NCI-H128 (cell line): ENCODE measurements at regions not wholly inside any gene's neighbourhood (a gene's known extent, or its start where the extent isn't known, plus 50 kb on each side); places are given as distances from the start of the nearest gene placed in this dataset.

Experiments
- DNase-seq: peaks from one replicate; lab custom pipeline; 2025; ENCODE audit not compliant: unreplicated experiment; lab: John Stamatoyannopoulos, UW

GRCh38 chr14:95034788-95035187 is 122.5 kb downstream of the DICER1 start:
- no peak for DNase-seq

GRCh38 chr14:95033682-95034632 is 123.4 kb downstream of the DICER1 start:
- DNase-seq = no peak

DNA sequence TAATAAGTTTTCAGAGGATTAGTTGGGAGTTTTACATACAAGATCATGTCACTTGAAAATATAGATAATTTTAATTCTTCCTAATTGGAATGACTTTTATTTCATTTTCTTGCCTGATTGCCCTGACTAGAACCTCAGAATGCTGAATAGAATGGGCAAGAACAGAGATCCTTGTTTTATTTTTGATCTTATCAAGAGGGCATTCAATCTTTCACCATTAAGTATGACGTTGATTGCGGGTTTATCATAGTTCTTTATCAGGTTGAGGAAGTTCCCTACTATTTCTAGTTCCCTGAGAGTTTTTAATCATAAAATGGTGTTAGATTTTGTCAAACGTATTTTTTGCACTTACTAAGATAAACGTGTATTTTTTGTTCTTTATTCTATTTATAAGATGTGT is 124.3 kb downstream of the DICER1 start:
- no peak for DNase-seq

DNA sequence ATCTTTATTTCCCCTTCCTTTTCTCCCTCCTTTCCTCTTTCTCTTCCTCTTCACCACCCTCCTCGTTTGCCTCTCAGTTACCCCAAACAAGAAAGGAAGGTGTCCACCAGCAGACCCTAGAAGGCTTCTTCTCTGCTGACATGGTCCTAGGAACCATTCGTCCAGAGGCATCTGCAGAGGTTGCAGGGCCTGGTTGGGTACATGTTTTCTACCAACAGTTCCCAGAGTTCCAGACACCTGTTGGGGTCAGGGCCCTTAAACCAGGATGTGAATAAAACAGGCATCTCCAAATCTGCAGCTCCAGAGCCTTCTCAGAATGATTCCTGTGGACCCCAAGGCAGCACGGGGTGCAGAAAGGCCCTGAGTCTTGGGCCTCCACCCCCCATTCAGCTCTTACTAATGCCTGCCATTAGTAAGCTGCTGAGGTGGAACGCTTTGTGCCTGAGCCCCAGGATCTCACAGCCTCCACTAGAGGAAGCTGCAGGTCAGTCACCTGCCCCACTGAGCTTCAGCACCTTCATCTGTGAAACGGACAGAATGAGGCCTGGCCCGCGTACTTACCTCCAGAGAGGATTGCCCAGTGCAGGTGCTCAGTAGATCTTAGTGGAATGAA is 130.4 kb downstream of the DICER1 start:
- no peak for DNase-seq

GRCh38 chr14:95025941-95026340 is 131.4 kb downstream of the DICER1 start:
- DNase-seq = no peak

GRCh38 chr14:95025218-95025617 is 132.1 kb downstream of the DICER1 start:
- DNase-seq = no peak

DNA sequence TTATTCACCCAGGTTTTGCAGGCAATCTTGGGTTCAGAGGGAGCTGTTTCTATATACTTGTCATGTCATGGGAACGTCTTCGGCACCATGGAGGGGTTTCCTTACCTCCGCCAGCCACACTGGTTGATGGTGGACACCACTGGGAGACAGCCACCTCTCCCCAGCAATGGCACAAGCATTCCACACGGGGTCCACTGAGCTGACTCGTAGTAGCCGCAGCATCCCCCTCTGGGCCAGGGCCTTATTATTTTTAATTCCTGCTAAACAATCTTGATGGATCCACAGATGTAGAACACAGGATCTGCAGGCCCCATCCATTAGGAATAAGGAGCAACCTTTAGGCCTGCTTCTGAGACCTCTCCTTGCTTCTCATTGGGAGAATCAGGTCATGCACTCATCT is 132.9 kb downstream of the DICER1 start:
- no peak for DNase-seq

DNA sequence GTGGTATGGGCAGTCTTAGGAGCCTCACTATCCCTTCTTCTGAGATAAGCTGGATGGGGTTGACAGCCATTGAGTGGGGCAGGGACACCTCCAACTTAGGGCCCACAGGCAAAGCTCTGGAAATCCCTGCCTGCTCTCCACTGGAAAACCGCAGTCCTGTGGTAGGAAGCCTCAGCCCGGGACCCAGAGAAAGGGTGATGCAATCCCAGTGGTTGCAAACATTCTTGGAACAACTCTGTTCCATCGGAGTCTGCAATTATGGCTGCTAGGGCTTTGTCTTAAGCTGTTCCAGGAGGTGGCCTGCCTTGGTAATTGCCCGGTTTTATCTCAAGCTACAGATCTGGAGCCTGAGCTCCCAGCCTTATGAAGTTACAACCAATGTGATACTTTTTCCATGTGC is 133.4 kb downstream of the DICER1 start:
- DNase-seq = no peak

- DNase-seq = no peak
These were observed 134.2 kb downstream of the DICER1 start for GRCh38 chr14:95023115-95023514.

GRCh38 chr14:95021588-95021987 is 135.7 kb downstream of the DICER1 start:
- no peak for DNase-seq

DNA sequence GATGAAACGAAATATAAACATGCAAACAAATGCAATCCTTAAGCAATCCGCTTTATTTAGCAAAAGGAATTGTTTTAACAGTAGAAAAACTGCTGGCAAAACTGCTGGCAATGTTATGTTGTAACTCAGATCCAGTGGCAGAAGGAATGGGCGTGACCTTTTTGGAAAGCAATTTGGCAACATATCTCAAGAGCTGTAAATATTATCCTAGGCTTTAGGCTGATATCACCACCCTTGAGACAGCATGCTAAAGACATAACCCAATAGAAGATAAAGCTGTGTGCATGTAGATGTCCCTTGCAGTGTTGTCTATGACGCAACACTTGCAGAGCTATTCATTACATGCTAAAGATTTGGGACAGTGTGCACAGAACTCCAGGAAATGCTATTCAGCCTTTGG is 138.5 kb downstream of the DICER1 start:
- no peak for DNase-seq

DNA sequence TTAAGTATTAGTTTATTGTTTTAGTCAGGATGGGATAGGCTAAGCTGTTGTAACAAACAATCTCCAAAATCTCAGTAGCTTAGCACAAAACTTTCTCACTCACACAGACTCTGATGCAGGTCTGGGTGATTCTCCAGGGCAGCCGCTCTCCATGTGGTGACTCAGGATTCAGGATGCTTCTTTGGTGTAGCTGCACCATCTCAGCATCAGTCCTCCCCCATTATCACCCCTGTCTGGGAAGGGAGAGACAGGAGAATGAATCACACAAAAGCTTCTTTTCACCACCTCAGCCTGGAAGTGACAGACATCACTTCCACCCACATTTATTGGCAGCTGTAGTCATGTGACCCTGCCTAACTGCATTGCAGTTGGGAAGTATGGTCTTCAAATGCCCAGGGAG is 142.3 kb downstream of the DICER1 start:
- no peak for DNase-seq

DNA sequence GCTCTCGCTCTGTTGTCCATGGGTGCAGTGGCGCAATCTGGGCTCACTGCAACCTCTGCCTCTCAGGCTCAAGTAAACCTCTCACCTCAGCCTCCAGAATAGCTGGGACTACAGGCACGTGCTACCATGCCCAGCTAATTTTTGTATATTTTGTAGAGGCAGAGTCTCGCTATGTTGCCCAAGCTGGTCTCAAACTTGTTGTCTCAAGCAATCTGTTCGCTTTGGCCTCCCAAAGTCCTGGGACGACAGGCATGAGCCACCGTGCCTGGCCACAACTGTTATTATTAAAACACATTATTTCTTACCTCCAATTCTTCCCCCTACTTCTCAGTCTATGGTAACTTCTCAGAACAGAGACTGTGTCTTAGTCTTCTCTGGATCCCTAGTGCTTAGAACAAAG is 143.3 kb downstream of the DICER1 start:
- DNase-seq = no peak

DNA sequence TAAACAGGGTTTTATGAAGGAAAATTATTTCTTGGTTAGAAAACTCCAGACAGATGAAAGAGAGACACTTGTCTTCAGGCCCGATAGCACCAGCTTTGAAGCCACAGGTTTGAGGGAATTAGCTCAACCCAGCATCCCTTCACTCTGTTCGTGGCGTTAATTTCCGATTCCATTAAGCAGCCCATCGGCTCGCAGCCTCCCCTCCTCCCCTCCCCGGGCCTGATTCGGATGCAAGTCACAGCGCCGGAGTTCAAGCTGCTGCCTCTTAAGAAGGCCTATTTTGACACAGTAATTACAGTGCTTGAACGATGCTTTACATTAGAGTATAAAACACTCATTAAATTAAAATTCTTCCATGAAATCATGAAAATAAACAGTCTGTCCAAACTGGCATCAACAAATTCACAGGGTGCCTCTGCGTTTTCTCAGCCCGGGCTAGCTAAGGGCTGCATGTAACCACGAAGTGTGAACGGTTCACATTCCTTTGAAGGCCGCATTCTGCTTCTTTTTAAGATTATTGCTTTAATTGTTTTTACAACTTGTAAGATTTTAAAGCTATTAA is 145.8 kb downstream of the DICER1 start:
- DNase-seq = no peak

- no peak for DNase-seq
These were observed 148.7 kb downstream of the DICER1 start for GRCh38 chr14:95008445-95009217.

DNA sequence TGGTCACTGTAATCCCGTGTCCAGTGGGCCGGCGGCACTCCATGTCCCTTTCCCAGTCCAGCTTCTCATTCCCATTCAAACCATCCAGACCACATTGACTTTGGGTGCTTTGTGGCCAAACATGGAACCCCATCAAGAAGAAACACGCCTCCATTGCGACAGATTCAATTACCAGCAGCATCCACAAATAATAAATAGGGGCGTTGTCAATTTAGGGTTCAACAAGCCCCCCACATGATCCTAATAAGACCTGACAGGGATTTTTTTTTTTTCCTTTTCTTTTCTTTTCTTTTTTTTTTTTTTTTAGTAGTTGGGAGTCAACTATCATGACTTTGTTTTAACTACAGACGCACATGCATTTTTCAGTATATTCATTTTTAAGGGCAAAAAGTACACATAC is 149.4 kb downstream of the DICER1 start:
- no peak for DNase-seq

GRCh38 chr14:95006479-95006878 is 150.8 kb downstream of the DICER1 start:
- no peak for DNase-seq

DNA sequence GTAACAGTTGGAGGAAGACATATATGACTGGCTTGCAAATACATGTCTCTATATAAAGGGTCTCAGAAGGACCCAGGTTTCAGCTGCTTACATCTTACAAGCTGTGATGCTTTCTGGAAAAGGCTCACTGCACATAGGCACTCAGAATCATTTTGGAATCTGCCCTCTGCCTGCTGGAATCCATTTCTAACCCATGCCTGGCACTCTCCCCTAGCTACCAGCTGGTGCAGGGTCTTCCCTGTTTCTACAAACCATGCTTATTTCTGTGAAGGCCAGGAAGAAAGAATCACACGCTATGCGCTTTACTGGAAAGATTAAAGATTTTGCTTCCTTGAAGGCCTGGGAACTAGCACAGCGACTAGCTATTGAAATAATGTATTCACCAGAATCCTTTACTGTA is 151.3 kb downstream of the DICER1 start:
- no peak for DNase-seq

DNA sequence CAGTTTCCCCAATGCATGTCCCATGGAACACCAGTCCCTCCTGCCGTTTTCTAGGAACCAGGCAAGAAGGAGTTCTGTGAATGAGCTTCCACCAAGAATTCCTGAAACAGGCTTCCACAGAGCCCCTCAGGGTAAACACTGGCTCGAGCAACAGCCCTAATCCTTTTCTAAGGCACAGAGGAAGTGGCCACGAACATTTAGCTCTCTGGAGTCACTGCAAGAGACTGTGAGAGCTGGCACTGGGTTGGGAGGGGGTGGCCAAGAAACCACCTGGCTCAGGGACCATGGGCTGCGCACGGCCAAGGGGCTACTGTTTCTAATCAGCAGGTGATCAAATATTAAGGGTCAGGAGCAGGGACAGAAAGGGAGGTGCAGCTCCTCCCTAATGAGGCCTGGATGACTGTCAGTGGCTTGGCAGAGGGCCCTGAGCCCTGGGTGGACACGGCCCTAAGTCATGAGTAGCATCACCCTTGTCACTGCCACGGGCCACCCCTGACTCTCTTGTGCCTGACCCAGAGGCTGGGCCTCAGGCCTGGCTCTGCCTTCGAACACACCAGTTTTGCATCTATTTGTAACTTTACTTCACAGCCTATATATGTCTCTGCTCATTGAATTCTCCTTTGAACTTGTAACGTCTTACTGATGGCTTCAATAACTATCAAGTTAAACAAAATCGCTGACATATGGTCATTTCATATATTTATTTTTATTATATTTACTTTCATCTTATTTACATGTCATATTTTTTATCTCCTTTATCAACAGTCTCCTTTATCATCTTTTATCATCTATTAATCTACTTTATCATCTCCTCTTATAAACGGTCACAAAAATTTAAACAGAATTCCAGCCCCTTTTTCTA is 154.0 kb downstream of the DICER1 start:
- DNase-seq = no peak

- no peak for DNase-seq
These were observed 158.6 kb downstream of the DICER1 start for GRCh38 chr14:94998685-94999084.

DNA sequence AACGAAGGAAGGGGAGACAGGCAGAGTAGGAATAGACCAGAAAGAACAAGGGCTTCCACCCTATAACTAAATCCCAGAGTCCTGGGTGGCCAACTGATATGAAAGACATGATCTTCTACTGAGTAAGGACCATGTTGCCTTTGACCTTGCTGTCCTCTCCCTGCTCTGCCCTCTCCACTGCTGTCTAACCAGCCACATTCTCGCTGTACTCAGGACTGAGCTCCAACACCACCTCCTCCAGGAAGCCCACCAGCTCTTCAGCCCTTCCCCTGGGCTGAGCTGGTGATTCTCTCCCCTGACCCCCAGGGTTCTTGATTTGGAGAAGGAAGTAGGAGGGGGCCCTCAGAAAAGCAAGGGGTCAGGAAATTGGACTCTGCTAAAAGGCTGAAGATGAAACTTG is 159.2 kb downstream of the DICER1 start:
- DNase-seq = no peak
